NCI-H82 treated with DMSO at 0.1 percent for 48 hours (cell line): ENCODE measurements at regions not wholly inside any gene's neighbourhood (a gene's known extent, or its start where the extent isn't known, plus 50 kb on each side); places are given as distances from the start of the nearest gene placed in this dataset.
"Not testable (repeated sequence)": the region's sequence is repeated elsewhere in the genome, so short reads cannot be mapped to it uniquely, and the experiment has no call there.

ENCODE experiments used
- DNase-seq: peaks from one replicate; lab custom pipeline; 2025; ENCODE audit not compliant: unreplicated experiment; lab: John Stamatoyannopoulos, UW

GRCh38 chr6:167688123-167688522 is 138.6 kb upstream of the AFDN start:
- DNase-seq = no peak

- no peak for DNase-seq
Measured at GRCh38 chr6:167689278-167689677, 137.4 kb upstream of the AFDN start.

- no peak for DNase-seq
Measured at GRCh38 chr6:167689751-167690150, 137.0 kb upstream of the AFDN start.

- not testable (repeated sequence) for DNase-seq
Measured at GRCh38 chr6:167690167-167690922, 136.4 kb upstream of the AFDN start.

GRCh38 chr6:167690931-167691330 is 135.8 kb upstream of the AFDN start:
- no peak for DNase-seq

- no peak for DNase-seq
Measured at GRCh38 chr6:167691533-167692312, 135.0 kb upstream of the AFDN start.

GRCh38 chr6:167693478-167693877 is 133.2 kb upstream of the AFDN start:
- not testable (repeated sequence) for DNase-seq

GRCh38 chr6:167695831-167696230 is 130.9 kb upstream of the AFDN start:
- no peak for DNase-seq

GRCh38 chr6:167696296-167696695 is 130.4 kb upstream of the AFDN start:
- no peak for DNase-seq

- DNase-seq = peak; percentile 1
Measured at GRCh38 chr6:167697316-167697715, 129.4 kb upstream of the AFDN start.

- DNase-seq = no peak
Measured at GRCh38 chr6:167698540-167698939, 128.2 kb upstream of the AFDN start.

- no peak for DNase-seq
Measured at GRCh38 chr6:167699141-167699931, 127.4 kb upstream of the AFDN start.

GRCh38 chr6:167700199-167700598 is 126.5 kb upstream of the AFDN start:
- DNase-seq = no peak

GRCh38 chr6:167701010-167701409 is 125.7 kb upstream of the AFDN start:
- DNase-seq = no peak

GRCh38 chr6:167702241-167702827 is 124.4 kb upstream of the AFDN start:
- DNase-seq = no peak

GRCh38 chr6:167703347-167703746 is 123.4 kb upstream of the AFDN start:
- DNase-seq = no peak

- no peak for DNase-seq
Measured at GRCh38 chr6:167703781-167704180, 122.9 kb upstream of the AFDN start.

GRCh38 chr6:167704396-167704901 is 122.3 kb upstream of the AFDN start:
- no peak for DNase-seq

- no peak for DNase-seq
Measured at GRCh38 chr6:167705211-167705750, 121.4 kb upstream of the AFDN start.

GRCh38 chr6:167706313-167707109 is 120.2 kb upstream of the AFDN start:
- DNase-seq = no peak
